H9 (cell line): ENCODE measurements at regions not wholly inside any gene's neighbourhood (a gene's known extent, or its start where the extent isn't known, plus 50 kb on each side); places are given as distances from the start of the nearest gene placed in this dataset.

Experiments used
- DNase-seq: peaks from one replicate; pipeline ENCODE4 v3.0.0-alpha.2; 2017
- H2AFZ ChIP-seq: one replicate; pipeline ENCODE4 v1.6.1; 2013; ENCODE audit warnings: mild to moderate bottlenecking, low read length, control low read depth, moderate library complexity
- H2AK5ac ChIP-seq: 2 replicates; pipeline ENCODE4 v1.6.1; 2013; ENCODE audit warnings: low read length, control low read depth, mixed read lengths; ENCODE audit not compliant: insufficient read length
- H2BK120ac ChIP-seq: one replicate; pipeline ENCODE4 v1.6.1; 2013; ENCODE audit warnings: low read depth, mild to moderate bottlenecking, low read length, control low read depth, inconsistent platforms; ENCODE audit not compliant: poor library complexity, severe bottlenecking
- H2BK12ac ChIP-seq: 2 replicates; pipeline ENCODE4 v1.6.1; 2013; ENCODE audit warnings: low read length, control low read depth, mixed read lengths, low read depth; ENCODE audit not compliant: insufficient read length
- H2BK15ac ChIP-seq: 2 replicates; pipeline ENCODE4 v1.6.1; 2013; ENCODE audit warnings: low read depth, low read length, control low read depth
- H2BK20ac ChIP-seq: one replicate; pipeline ENCODE4 v1.6.1; 2013; ENCODE audit warnings: low read depth, mild to moderate bottlenecking, low read length, control low read depth, inconsistent platforms; ENCODE audit not compliant: poor library complexity, severe bottlenecking
- H2BK5ac ChIP-seq: 2 replicates; pipeline ENCODE4 v1.6.1; 2013; ENCODE audit warnings: low read length, control low read depth, mixed read lengths; ENCODE audit not compliant: insufficient read length
- H3K14ac ChIP-seq: 2 replicates; pipeline ENCODE4 v1.6.1; 2013; ENCODE audit warnings: low read length, control low read depth; ENCODE audit not compliant: insufficient read depth
- H3K18ac ChIP-seq: 2 replicates; pipeline ENCODE4 v1.6.1; 2013; ENCODE audit warnings: low read depth, mild to moderate bottlenecking, mixed read lengths, low read length, control low read depth; ENCODE audit not compliant: insufficient read length
- H3K23ac ChIP-seq: 2 replicates; pipeline ENCODE4 v1.6.1; 2013; ENCODE audit warnings: low read length, control low read depth, mixed read lengths, low read depth; ENCODE audit not compliant: insufficient read length
- H3K23me2 ChIP-seq: 2 replicates; pipeline ENCODE4 v1.6.1; 2013; ENCODE audit warnings: low read depth, mild to moderate bottlenecking, mixed read lengths, low read length, control low read depth; ENCODE audit not compliant: insufficient read length, poor library complexity, severe bottlenecking
- H3K27ac ChIP-seq: 2 replicates; pipeline ENCODE4 v1.5.1; 2013; ENCODE audit warnings: low read length, control low read depth, mixed read lengths, low read depth; ENCODE audit not compliant: insufficient read length
- H3K27me3 ChIP-seq: 2 replicates; pipeline ENCODE4 v1.6.1; 2013; ENCODE audit warnings: low read length, control low read depth, inconsistent platforms; ENCODE audit not compliant: insufficient read depth
- H3K4ac ChIP-seq: 2 replicates; pipeline ENCODE4 v1.6.1; 2013; ENCODE audit warnings: low read depth, mild to moderate bottlenecking, control low read depth, inconsistent platforms, low read length, moderate library complexity
- H3K4me1 ChIP-seq: 2 replicates; pipeline ENCODE4 v1.6.1; 2013; ENCODE audit warnings: low read length, control low read depth, inconsistent platforms; ENCODE audit not compliant: insufficient read depth
- H3K4me2 ChIP-seq: 2 replicates; pipeline ENCODE4 v1.6.1; 2013; ENCODE audit warnings: low read length, control low read depth, mixed read lengths; ENCODE audit not compliant: insufficient read length, insufficient read depth
- H3K56ac ChIP-seq: 2 replicates; pipeline ENCODE4 v1.6.1; 2013; ENCODE audit warnings: low read depth, mild to moderate bottlenecking, mixed read lengths, low read length, control low read depth; ENCODE audit not compliant: insufficient read length
- H3K79me1 ChIP-seq: 2 replicates; pipeline ENCODE4 v1.6.1; 2013; ENCODE audit warnings: low read depth, mild to moderate bottlenecking, moderate library complexity, low read length, control low read depth, inconsistent platforms; ENCODE audit not compliant: insufficient read depth, poor library complexity, severe bottlenecking
- H3K79me2 ChIP-seq: 2 replicates; pipeline ENCODE4 v1.6.1; 2013; ENCODE audit warnings: low read length, control low read depth, inconsistent platforms; ENCODE audit not compliant: insufficient read depth
- H3K9ac ChIP-seq: 2 replicates; pipeline ENCODE4 v1.6.1; 2013; ENCODE audit warnings: low read length, control low read depth, mixed read lengths; ENCODE audit not compliant: insufficient read length; ENCODE audit errors: extremely low read depth
- H3K9me3 ChIP-seq: one replicate; pipeline ENCODE4 v1.6.1; 2013; ENCODE audit warnings: low read depth, low read length, inconsistent platforms; ENCODE audit not compliant: control insufficient read depth
- H3T11ph ChIP-seq: one replicate; pipeline ENCODE4 v1.6.1; 2013; ENCODE audit warnings: mild to moderate bottlenecking, low read length, control low read depth, inconsistent platforms
- H4K20me1 ChIP-seq: one replicate; pipeline ENCODE4 v1.6.1; 2013; ENCODE audit not compliant: control insufficient read depth, insufficient read length, insufficient read depth
- H4K5ac ChIP-seq: 2 replicates; pipeline ENCODE4 v1.6.1; 2013; ENCODE audit warnings: low read depth, mild to moderate bottlenecking, mixed read lengths, low read length, control low read depth; ENCODE audit not compliant: insufficient read length
- H4K8ac ChIP-seq: replicated peaks from 2 replicates; pipeline ENCODE4 v1.6.1; 2013; ENCODE audit warnings: low read length, control low read depth, mixed read lengths, low read depth; ENCODE audit not compliant: insufficient read length
- H4K91ac ChIP-seq: 2 replicates; pipeline ENCODE4 v1.6.1; 2013; ENCODE audit warnings: low read depth, mild to moderate bottlenecking, moderate library complexity, mixed read lengths, low read length, control low read depth; ENCODE audit not compliant: insufficient read length
- H3K27ac Mint-ChIP-seq, 3 experiments: 2 replicates in 2 of 3; 3 replicates in 1 of 3; pipeline ENCODE4 v1.8.0; 2020 to 2021; ENCODE audit warnings: mixed read lengths in 3 of 3, mild to moderate bottlenecking in 1 of 3, moderate library complexity in 1 of 3
- H3K27me3 Mint-ChIP-seq: 2 replicates; pipeline ENCODE4 v1.8.0; 2021; ENCODE audit warnings: low read depth, mild to moderate bottlenecking, moderate library complexity, mixed read lengths
- H3K36me3 Mint-ChIP-seq, 3 experiments: 2 replicates in 2 of 3; 3 replicates in 1 of 3; pipeline ENCODE4 v1.8.0; 2020 to 2021; ENCODE audit warnings: low read depth in 3 of 3, mixed read lengths in 3 of 3; ENCODE audit not compliant: insufficient read depth in 1 of 3
- H3K4me1 Mint-ChIP-seq, 2 experiments: 2 replicates each; pipeline ENCODE4 v1.8.0; 2020; ENCODE audit warnings: mixed read lengths in 2 of 2
- H3K4me3 Mint-ChIP-seq, 2 experiments: 2 replicates in 1 of 2; 3 replicates in 1 of 2; pipeline ENCODE4 v1.8.0; 2020 to 2021; ENCODE audit warnings: mild to moderate bottlenecking in 2 of 2, mixed read lengths in 2 of 2, moderate library complexity in 1 of 2
- H3K9me3 Mint-ChIP-seq, 2 experiments: 2 replicates in 1 of 2; 3 replicates in 1 of 2; pipeline ENCODE4 v1.8.0; 2020; ENCODE audit warnings: mild to moderate bottlenecking in 2 of 2, mixed read lengths in 2 of 2, moderate library complexity in 1 of 2
- CTCF ChIP-seq: fragments of 200-600 bp; sonication (generic); conservative IDR thresholded peaks from 3 replicates; pipeline ENCODE4 v1.8.0; 2021; ENCODE audit warnings: antibody characterized with exemption, mild to moderate bottlenecking
- WGBS: extraction: QIAGEN DNeasy Blood & Tissue Kit; methylation state at CpG from one replicate; pipeline ENCODE4 v1.1.7; 2013; ENCODE audit warnings: missing lambda C conversion rate, low lambda C conversion rate, mixed read lengths; ENCODE audit not compliant: insufficient read length; ENCODE audit errors: extremely low coverage; 5-methylcytosine and 5-hydroxymethylcytosine counted together

DNA sequence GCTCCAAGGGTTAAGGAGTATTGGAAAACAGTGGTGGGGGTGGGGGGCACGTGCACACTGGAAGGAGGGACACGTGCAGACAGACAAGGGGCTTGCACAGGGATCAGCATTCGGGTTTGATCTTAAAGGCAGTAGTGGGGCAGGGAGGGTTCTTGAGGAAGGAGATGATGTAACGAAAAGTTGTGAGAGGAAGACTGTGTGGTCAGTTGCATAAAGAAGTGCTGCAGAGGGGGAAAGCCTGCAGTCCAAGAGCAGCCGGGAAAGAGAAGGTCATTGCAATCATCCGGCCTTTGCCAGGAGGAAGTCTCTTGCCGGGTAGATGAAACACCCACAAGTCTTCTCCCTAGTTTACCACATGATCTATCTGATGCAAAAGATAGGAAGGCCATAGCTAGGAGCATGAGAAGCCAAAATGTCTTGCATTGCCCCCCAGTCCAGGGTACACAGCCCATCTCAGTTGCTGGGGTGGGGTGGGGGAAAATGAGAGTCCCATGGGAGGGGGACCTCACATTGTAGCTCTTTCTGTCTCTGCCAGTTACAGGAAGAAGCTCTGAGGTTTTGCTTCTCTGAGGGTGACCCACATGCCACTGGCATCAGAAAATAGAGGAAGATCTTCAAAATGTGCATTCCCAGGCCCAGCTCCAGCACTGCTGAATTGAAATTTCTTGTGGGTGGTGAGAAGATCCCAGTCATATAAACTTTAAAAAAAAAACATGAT is 202.5 kb upstream of the RAB4A start:
- H3K9ac ChIP-seq: no peak overlapping the region
- no peak overlapping the region for H3K18ac ChIP-seq
- TF ChIP-seq CTCF: no peak
- H3K79me1 ChIP-seq: no peaks in the 10 kb centered on the region
- H3K56ac ChIP-seq: no peak overlapping the region
- no peaks in the 10 kb centered on the region for H3K4me1 ChIP-seq
- Mint-ChIP-seq H3K4me1 (peaks cover 11 to 14% of the 10 kb centered on the region in 2 experiments), H3K9me3 (no peaks in the 10 kb centered on the region), H3K4me3 (no peak overlapping the region), H3K27me3 (peaks cover 18% of the 10 kb centered on the region), H3K36me3 (no peaks in the 10 kb centered on the region), H3K27ac (no peak overlapping the region)
- no peak overlapping the region for H2BK15ac ChIP-seq
- H3K27me3 ChIP-seq: no peaks in the 10 kb centered on the region; the same call in 1 of the 2 replicates
- H3K27ac ChIP-seq: no peak overlapping the region
- H3T11ph ChIP-seq: no peak overlapping the region
- H2BK20ac ChIP-seq: no peak overlapping the region
- no peaks in the 10 kb centered on the region for H3K9me3 ChIP-seq
- no peaks in the 10 kb centered on the region for H3K23me2 ChIP-seq
- no peak overlapping the region for H2AK5ac ChIP-seq
- no peak overlapping the region for H4K8ac ChIP-seq
- WGBS: 100% methylated on average over 1 of the region's 7 CpGs
- H3K14ac ChIP-seq: no peak overlapping the region; the same call in 1 of the 2 replicates
- no peak overlapping the region for H4K91ac ChIP-seq
- no peak overlapping the region for H3K4ac ChIP-seq
- no peak overlapping the region for H2BK12ac ChIP-seq
- no peak for DNase-seq
- no peaks in the 10 kb centered on the region for H4K20me1 ChIP-seq
- H2BK5ac ChIP-seq: no peak overlapping the region
- no peak overlapping the region for H3K4me2 ChIP-seq
- no peak overlapping the region for H2BK120ac ChIP-seq
- H4K5ac ChIP-seq: no peak overlapping the region
- H3K23ac ChIP-seq: no peak overlapping the region
- no peak overlapping the region for H2AFZ ChIP-seq
- H3K79me2 ChIP-seq: no peaks in the 10 kb centered on the region
